Panc1 (cell line): ENCODE measurements at regions not wholly inside any gene's neighbourhood (a gene's known extent, or its start where the extent isn't known, plus 50 kb on each side); places are given as distances from the start of the nearest gene placed in this dataset.

Experiments used
- ATAC-seq: fragments of 200-7000 bp; cut with Tn5 transposase; 2 replicates; pipeline ENCODE4 v1.9.1; 2020; ENCODE audit warnings: mild to moderate bottlenecking, moderate library complexity
- BruUV-seq: library from RNA; stranded (reverse); fragments of 400-500 nt; replicated peaks from 2 replicates; lab custom pipeline; 2021; lab: Mats Ljungman, UMichigan
- CTCF ChIA-PET: fragments of 300-600 bp; sonication (Branson Sonifier 250); formaldehyde crosslinking; loops from one replicate; lab custom pipeline; 2022; ENCODE audit warnings: antibody characterized with exemption; lab: Charles Lee
- POLR2A ChIA-PET: fragments of 300-600 bp; sonication (Branson Sonifier 250); formaldehyde crosslinking; loops from one replicate; lab custom pipeline; 2022; ENCODE audit warnings: antibody characterized with exemption; lab: Charles Lee
- DNase-seq: peaks from one replicate; pipeline ENCODE4 v3.0.0-alpha.2; 2010; ENCODE audit warnings: low read depth, low spot score
- H3K27ac ChIP-seq: 2 replicates; pipeline ENCODE4 v1.5.1; 2011; ENCODE audit warnings: mild to moderate bottlenecking, low read length, inconsistent platforms
- H3K27me3 ChIP-seq: fragments of 200-500 bp; sonication (Bioruptor generic); 2 replicates; pipeline ENCODE4 v1.6.0; 2014; ENCODE audit warnings: low read length, inconsistent platforms; ENCODE audit not compliant: control insufficient read depth, insufficient read depth
- H3K36me3 ChIP-seq: fragments of 200-500 bp; sonication (Bioruptor generic); 2 replicates; pipeline ENCODE4 v1.5.1; 2014; ENCODE audit warnings: inconsistent platforms, mild to moderate bottlenecking, low read length, moderate library complexity; ENCODE audit not compliant: control insufficient read depth, insufficient read depth
- H3K4me1 ChIP-seq: 2 replicates; pipeline ENCODE4 v1.5.1; 2011; ENCODE audit warnings: inconsistent platforms, mild to moderate bottlenecking, low read length, moderate library complexity; ENCODE audit not compliant: control insufficient read depth, insufficient read depth
- H3K4me3 ChIP-seq, 2 experiments: 2 replicates each; pipeline ENCODE4 v1.5.1; 2011 to 2012; ENCODE audit warnings: low read depth in 2 of 2, low read length in 2 of 2, mild to moderate bottlenecking in 2 of 2, inconsistent platforms in 1 of 2, moderate library complexity in 1 of 2
- H3K9me3 ChIP-seq: fragments of 200-500 bp; sonication (Bioruptor generic); 2 replicates; pipeline ENCODE4 v1.5.1; 2014; ENCODE audit warnings: low read depth, mild to moderate bottlenecking, inconsistent platforms, low read length, moderate library complexity; ENCODE audit not compliant: control insufficient read depth, insufficient read depth
- POLR2AphosphoS5 ChIP-seq: IDR thresholded peaks from 2 replicates; pipeline ENCODE4 v1.6.1; 2012; ENCODE audit warnings: mild to moderate bottlenecking, low read depth, low read length, moderate library complexity
- SIN3A ChIP-seq: IDR thresholded peaks from 2 replicates; pipeline ENCODE4 v1.6.1; 2012; ENCODE audit warnings: low read depth, mild to moderate bottlenecking, low read length, moderate library complexity, borderline replicate concordance; ENCODE audit not compliant: insufficient read depth
- TCF7L2 ChIP-seq: IDR thresholded peaks from 2 replicates; pipeline ENCODE4 v1.6.1; 2011; ENCODE audit warnings: mild to moderate bottlenecking, low read depth, low read length, inconsistent platforms
- in situ Hi-C: cut with HindIII; loops from 2 replicates; pipeline ENCODE4 v1.10.0; 2016; ENCODE audit warnings: low sequenced_read_pairs, low pct_unique_long_range_greater_than_20kb
- intact Hi-C: fragments of 100-400 bp; cut with micrococcal nuclease; formaldehyde crosslinking; loops from one replicate; pipeline ENCODE4 v1.10.0; 2022; ENCODE audit not compliant: unreplicated experiment
- TF ChIP-seq, protein P1 (sequence below), 2 experiments: IDR thresholded peaks; 2 replicates each; pipeline ENCODE4 v1.6.1; 2011 to 2012; ENCODE audit warnings: low read depth in 2 of 2, control low read depth in 1 of 2, low read length in 1 of 2, mild to moderate bottlenecking in 1 of 2, moderate library complexity in 1 of 2; ENCODE audit not compliant: insufficient read depth in 1 of 2
- TF ChIP-seq, protein P2 (sequence below): fragments of 450-650 bp; IDR thresholded peaks from 2 replicates; pipeline ENCODE4 v1.5.1; 2017; ENCODE audit warnings: mild to moderate bottlenecking

DNA sequence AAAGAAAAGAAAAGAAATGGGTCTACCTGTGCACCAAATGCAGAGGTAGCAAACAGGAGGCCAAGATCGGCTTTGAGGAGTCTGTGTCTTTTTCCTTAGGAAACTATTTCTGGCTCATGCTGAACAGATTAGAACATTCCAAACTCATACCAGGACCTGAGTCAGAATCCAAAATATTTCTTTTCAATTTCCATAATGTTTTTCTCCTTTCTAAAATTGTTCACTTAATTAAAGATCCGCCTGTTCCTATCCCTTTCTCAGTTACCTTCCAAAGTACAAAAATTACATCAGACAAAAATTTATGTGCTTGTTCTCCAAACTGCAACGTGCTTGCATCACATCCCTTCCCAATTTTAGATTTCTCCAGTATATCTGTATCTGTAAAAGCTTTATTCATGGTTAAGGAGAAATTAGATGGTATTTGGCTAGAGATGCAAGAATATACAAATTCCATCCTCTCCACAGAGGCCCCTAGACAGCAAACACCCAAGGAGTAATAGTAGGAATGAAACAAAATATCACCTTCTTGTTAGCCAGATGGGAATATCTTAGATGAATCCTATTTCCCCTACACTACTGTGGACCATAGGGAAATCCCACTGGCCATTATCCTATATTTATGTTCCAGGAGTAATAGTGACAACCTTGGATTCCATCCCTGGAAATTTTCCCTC lies 130.6 kb downstream of the LNPK start:
- Histone ChIP-seq H3K36me3 (no peaks in the 10 kb centered on the region), H3K4me1 (no peaks in the 10 kb centered on the region), H3K9me3 (no peaks in the 10 kb centered on the region), H3K27me3 (no peaks in the 10 kb centered on the region; the same call in 1 of the 2 replicates), H3K4me3 (no peak overlapping the region), H3K27ac (no peak overlapping the region)
- CTCF ChIA-PET, result no interaction called here
- in situ Hi-C loops (no loop called here), intact Hi-C loops (no loop called here)
- POLR2A ChIA-PET, result no interaction called here
- BruUV-seq, result no TSS peak
- TF ChIP-seq, protein P1, sequence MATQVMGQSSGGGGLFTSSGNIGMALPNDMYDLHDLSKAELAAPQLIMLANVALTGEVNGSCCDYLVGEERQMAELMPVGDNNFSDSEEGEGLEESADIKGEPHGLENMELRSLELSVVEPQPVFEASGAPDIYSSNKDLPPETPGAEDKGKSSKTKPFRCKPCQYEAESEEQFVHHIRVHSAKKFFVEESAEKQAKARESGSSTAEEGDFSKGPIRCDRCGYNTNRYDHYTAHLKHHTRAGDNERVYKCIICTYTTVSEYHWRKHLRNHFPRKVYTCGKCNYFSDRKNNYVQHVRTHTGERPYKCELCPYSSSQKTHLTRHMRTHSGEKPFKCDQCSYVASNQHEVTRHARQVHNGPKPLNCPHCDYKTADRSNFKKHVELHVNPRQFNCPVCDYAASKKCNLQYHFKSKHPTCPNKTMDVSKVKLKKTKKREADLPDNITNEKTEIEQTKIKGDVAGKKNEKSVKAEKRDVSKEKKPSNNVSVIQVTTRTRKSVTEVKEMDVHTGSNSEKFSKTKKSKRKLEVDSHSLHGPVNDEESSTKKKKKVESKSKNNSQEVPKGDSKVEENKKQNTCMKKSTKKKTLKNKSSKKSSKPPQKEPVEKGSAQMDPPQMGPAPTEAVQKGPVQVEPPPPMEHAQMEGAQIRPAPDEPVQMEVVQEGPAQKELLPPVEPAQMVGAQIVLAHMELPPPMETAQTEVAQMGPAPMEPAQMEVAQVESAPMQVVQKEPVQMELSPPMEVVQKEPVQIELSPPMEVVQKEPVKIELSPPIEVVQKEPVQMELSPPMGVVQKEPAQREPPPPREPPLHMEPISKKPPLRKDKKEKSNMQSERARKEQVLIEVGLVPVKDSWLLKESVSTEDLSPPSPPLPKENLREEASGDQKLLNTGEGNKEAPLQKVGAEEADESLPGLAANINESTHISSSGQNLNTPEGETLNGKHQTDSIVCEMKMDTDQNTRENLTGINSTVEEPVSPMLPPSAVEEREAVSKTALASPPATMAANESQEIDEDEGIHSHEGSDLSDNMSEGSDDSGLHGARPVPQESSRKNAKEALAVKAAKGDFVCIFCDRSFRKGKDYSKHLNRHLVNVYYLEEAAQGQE (IDR thresholded peaks at IDR 0.05; ENCODE audit: insufficient read depth in 1 of 2, low read depth in 2 of 2, low read length in 1 of 2), result no peak
- TF ChIP-seq TCF7L2 (no peak), POLR2AphosphoS5 (no peak), SIN3A (no peak)
- TF ChIP-seq, protein P2, sequence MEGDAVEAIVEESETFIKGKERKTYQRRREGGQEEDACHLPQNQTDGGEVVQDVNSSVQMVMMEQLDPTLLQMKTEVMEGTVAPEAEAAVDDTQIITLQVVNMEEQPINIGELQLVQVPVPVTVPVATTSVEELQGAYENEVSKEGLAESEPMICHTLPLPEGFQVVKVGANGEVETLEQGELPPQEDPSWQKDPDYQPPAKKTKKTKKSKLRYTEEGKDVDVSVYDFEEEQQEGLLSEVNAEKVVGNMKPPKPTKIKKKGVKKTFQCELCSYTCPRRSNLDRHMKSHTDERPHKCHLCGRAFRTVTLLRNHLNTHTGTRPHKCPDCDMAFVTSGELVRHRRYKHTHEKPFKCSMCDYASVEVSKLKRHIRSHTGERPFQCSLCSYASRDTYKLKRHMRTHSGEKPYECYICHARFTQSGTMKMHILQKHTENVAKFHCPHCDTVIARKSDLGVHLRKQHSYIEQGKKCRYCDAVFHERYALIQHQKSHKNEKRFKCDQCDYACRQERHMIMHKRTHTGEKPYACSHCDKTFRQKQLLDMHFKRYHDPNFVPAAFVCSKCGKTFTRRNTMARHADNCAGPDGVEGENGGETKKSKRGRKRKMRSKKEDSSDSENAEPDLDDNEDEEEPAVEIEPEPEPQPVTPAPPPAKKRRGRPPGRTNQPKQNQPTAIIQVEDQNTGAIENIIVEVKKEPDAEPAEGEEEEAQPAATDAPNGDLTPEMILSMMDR, result no peak
- ATAC-seq (no peak), DNase-seq (no peak)

DNA sequence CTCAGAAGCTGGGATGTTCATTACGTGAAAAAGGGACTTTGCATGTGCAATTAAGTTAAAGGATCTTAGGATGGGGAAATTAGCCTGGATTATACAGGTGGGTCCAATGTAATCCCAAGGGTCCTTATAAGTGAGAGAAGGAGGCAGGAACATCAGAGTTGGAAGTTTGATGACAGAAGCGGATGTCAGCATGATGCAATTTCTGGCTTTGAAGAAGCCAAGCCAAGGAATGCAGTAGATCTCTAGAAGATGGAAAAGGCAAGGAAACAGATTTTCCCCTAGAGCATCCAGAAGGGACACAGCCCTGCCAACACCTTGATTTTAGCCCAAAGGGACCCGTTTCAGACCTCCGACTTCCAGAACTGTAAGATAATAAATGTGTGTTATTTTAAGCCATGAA lies 136.4 kb downstream of the LNPK start:
- ATAC-seq (no peak), DNase-seq (no peak)
- TF ChIP-seq SIN3A (no peak), TCF7L2 (no peak), POLR2AphosphoS5 (no peak)
- TF ChIP-seq, protein P1 (IDR thresholded peaks at IDR 0.05; ENCODE audit: insufficient read depth in 1 of 2, low read depth in 2 of 2, low read length in 1 of 2), result no peak
- TF ChIP-seq, protein P2, result no peak
- H3K27ac ChIP-seq, result no peak overlapping the region
- H3K36me3 ChIP-seq, result no peaks in the 10 kb centered on the region
- no peaks in the 10 kb centered on the region for H3K4me1 ChIP-seq
- intact Hi-C loops (no loop called here), in situ Hi-C loops (no loop called here)
- H3K4me3 ChIP-seq, result no peak overlapping the region
- no TSS peak for BruUV-seq
- no peaks in the 10 kb centered on the region for H3K9me3 ChIP-seq
- H3K27me3 ChIP-seq, result no peaks in the 10 kb centered on the region
- CTCF ChIA-PET, result no interaction called here
- POLR2A ChIA-PET, result no interaction called here
